Subcutaneous abdominal adipose tissue (tissue), 5 donors: ENCODE measurements at regions not wholly inside any gene's neighbourhood (a gene's known extent, or its start where the extent isn't known, plus 50 kb on each side); places are given as distances from the start of the nearest gene placed in this dataset.

ENCODE experiments used
- H3K27ac ChIP-seq: one replicate; pipeline ENCODE4 v1.7.0; 2013; ENCODE audit warnings: low read depth, mild to moderate bottlenecking, inconsistent platforms, low read length, moderate library complexity
- H3K27me3 ChIP-seq, 5 donors: one replicate each; pipeline ENCODE4 v1.7.0; 2013; ENCODE audit warnings: low read length in 5 of 5, inconsistent platforms in 1 of 5; ENCODE audit not compliant: control insufficient read depth in 5 of 5, insufficient read depth in 4 of 5
- H3K36me3 ChIP-seq, 5 donors: one replicate each; pipeline ENCODE4 v1.7.0; 2013; ENCODE audit warnings: low read length in 5 of 5; ENCODE audit not compliant: control insufficient read depth in 5 of 5, insufficient read depth in 5 of 5
- H3K4me1 ChIP-seq, 5 donors: one replicate each; pipeline ENCODE4 v1.7.0; 2013; ENCODE audit warnings: low read length in 5 of 5, mild to moderate bottlenecking in 3 of 5, moderate library complexity in 1 of 5; ENCODE audit not compliant: control insufficient read depth in 5 of 5, insufficient read depth in 5 of 5
- H3K4me3 ChIP-seq, 5 donors: one replicate each; pipeline ENCODE4 v1.7.0; 2013; ENCODE audit warnings: low read length in 5 of 5, low read depth in 1 of 5
- H3K9ac ChIP-seq, 5 donors: one replicate each; pipeline ENCODE4 v1.7.0; 2013; ENCODE audit warnings: low read length in 5 of 5, mild to moderate bottlenecking in 4 of 5, moderate library complexity in 3 of 5
- H3K9me3 ChIP-seq, 5 donors: one replicate each; pipeline ENCODE4 v1.7.0; 2013; ENCODE audit warnings: low read length in 5 of 5; ENCODE audit not compliant: control insufficient read depth in 5 of 5
- donor health status: healthy.
- donor health status: healthy.
- donor health status: healthy.
- donor health status: healthy.
- donor health status: healthy.

- Histone ChIP-seq H3K27ac (no peak overlapping the region), H3K4me1 (no peaks in the 10 kb centered on the region), H3K4me3 (no peak overlapping the region), H3K9me3 (peaks cover 0 to 6% (median 0%) of the 10 kb centered on the region in 5 donors), H3K9ac (no peak overlapping the region), H3K27me3 (no peaks in the 10 kb centered on the region), H3K36me3 (no peaks in the 10 kb centered on the region)
Observed at GRCh38 chr18:37889963-37890362, 324.4 kb upstream of the CELF4 start.

GRCh38 chr18:37874721-37875120 is 309.1 kb upstream of the CELF4 start:
- H3K36me3 ChIP-seq = no peaks in the 10 kb centered on the region
- peaks cover 0 to 9% (median 0%) of the 10 kb centered on the region in 5 donors for H3K9me3 ChIP-seq
- no peak overlapping the region for H3K27ac ChIP-seq
- H3K4me1 ChIP-seq = no peaks in the 10 kb centered on the region
- H3K9ac ChIP-seq = no peak overlapping the region
- H3K4me3 ChIP-seq = no peak overlapping the region
- no peaks in the 10 kb centered on the region for H3K27me3 ChIP-seq

GRCh38 chr18:37873416-37873815 is 307.8 kb upstream of the CELF4 start:
- H3K27me3 ChIP-seq = no peaks in the 10 kb centered on the region
- H3K27ac ChIP-seq = no peak overlapping the region
- no peak overlapping the region for H3K9ac ChIP-seq
- H3K4me1 ChIP-seq = no peaks in the 10 kb centered on the region
- H3K4me3 ChIP-seq = no peak overlapping the region
- peaks cover 0 to 6% (median 0%) of the 10 kb centered on the region in 5 donors for H3K9me3 ChIP-seq
- no peaks in the 10 kb centered on the region for H3K36me3 ChIP-seq

GRCh38 chr18:37872562-37872961 is 307.0 kb upstream of the CELF4 start:
- no peaks in the 10 kb centered on the region for H3K36me3 ChIP-seq
- no peak overlapping the region for H3K4me3 ChIP-seq
- H3K27ac ChIP-seq = no peak overlapping the region
- H3K4me1 ChIP-seq = no peaks in the 10 kb centered on the region
- peaks cover 0 to 2% (median 0%) of the 10 kb centered on the region in 5 donors for H3K9me3 ChIP-seq
- H3K9ac ChIP-seq = no peak overlapping the region
- no peaks in the 10 kb centered on the region for H3K27me3 ChIP-seq

GRCh38 chr18:37871561-37871960 is 306.0 kb upstream of the CELF4 start:
- H3K27me3 ChIP-seq = no peaks in the 10 kb centered on the region
- H3K9me3 ChIP-seq = peaks cover 0 to 2% (median 0%) of the 10 kb centered on the region in 5 donors
- no peak overlapping the region for H3K9ac ChIP-seq
- H3K4me1 ChIP-seq = no peaks in the 10 kb centered on the region
- no peaks in the 10 kb centered on the region for H3K36me3 ChIP-seq
- H3K27ac ChIP-seq = no peak overlapping the region
- no peak overlapping the region for H3K4me3 ChIP-seq

- Histone ChIP-seq H3K27me3 (no peaks in the 10 kb centered on the region), H3K36me3 (no peaks in the 10 kb centered on the region), H3K4me1 (no peaks in the 10 kb centered on the region), H3K27ac (no peak overlapping the region), H3K4me3 (no peak overlapping the region), H3K9me3 (peaks cover 0 to 4% (median 0%) of the 10 kb centered on the region in 5 donors), H3K9ac (no peak overlapping the region)
Observed at GRCh38 chr18:37869051-37869450, 303.5 kb upstream of the CELF4 start.

- Histone ChIP-seq H3K4me1 (no peaks in the 10 kb centered on the region), H3K36me3 (no peaks in the 10 kb centered on the region), H3K27ac (no peak overlapping the region), H3K9me3 (peaks cover 0 to 9% (median 5%) of the 10 kb centered on the region in 5 donors), H3K27me3 (no peaks in the 10 kb centered on the region), H3K4me3 (no peak overlapping the region), H3K9ac (no peak overlapping the region)
Observed at GRCh38 chr18:37864122-37864521, 298.5 kb upstream of the CELF4 start.

GRCh38 chr18:37861981-37862380 is 296.4 kb upstream of the CELF4 start:
- H3K27me3 ChIP-seq = no peaks in the 10 kb centered on the region
- no peak overlapping the region for H3K4me3 ChIP-seq
- peaks cover 0 to 9% (median 5%) of the 10 kb centered on the region in 5 donors for H3K9me3 ChIP-seq
- H3K36me3 ChIP-seq = no peaks in the 10 kb centered on the region
- H3K9ac ChIP-seq = no peak overlapping the region
- H3K4me1 ChIP-seq = no peaks in the 10 kb centered on the region
- H3K27ac ChIP-seq = no peak overlapping the region

GRCh38 chr18:37854396-37854795 is 288.8 kb upstream of the CELF4 start:
- Histone ChIP-seq H3K27ac (no peak overlapping the region), H3K27me3 (no peaks in the 10 kb centered on the region), H3K9ac (no peak overlapping the region), H3K4me3 (no peak overlapping the region), H3K36me3 (no peaks in the 10 kb centered on the region), H3K9me3 (peaks cover 0 to 5% (median 0%) of the 10 kb centered on the region in 5 donors), H3K4me1 (no peaks in the 10 kb centered on the region)

- H3K9me3 ChIP-seq = peaks cover 0 to 5% (median 0%) of the 10 kb centered on the region in 5 donors
- no peaks in the 10 kb centered on the region for H3K27me3 ChIP-seq
Observed at GRCh38 chr18:37853706-37854105, 288.1 kb upstream of the CELF4 start.

GRCh38 chr18:37852464-37852863 is 286.9 kb upstream of the CELF4 start:
- H3K36me3 ChIP-seq = no peaks in the 10 kb centered on the region
- peaks cover 0 to 5% (median 3%) of the 10 kb centered on the region in 5 donors for H3K9me3 ChIP-seq
- no peak overlapping the region for H3K27ac ChIP-seq
- H3K27me3 ChIP-seq = no peaks in the 10 kb centered on the region
- no peaks in the 10 kb centered on the region for H3K4me1 ChIP-seq
- no peak overlapping the region for H3K4me3 ChIP-seq
- H3K9ac ChIP-seq = no peak overlapping the region

More at GRCh38 chr18:37853706-37854105, 288.1 kb upstream of the CELF4 start:
- Histone ChIP-seq H3K4me3 (peak overlapping the region in 1 of 5 donors; percentile 11), H3K27ac (no peak overlapping the region), H3K4me1 (no peaks in the 10 kb centered on the region), H3K36me3 (no peaks in the 10 kb centered on the region), H3K9ac (no peak overlapping the region)
